Motor neuron (in vitro differentiated cells): ENCODE measurements at regions not wholly inside any gene's neighbourhood (a gene's known extent, or its start where the extent isn't known, plus 50 kb on each side); places are given as distances from the start of the nearest gene placed in this dataset.
A peak's percentile ranks its signal among the peaks of the same experiment; 100 is the strongest.

ENCODE experiments used
- ATAC-seq, 8 experiments: fragments of 200-7000 bp; cut with Tn5 transposase; replicated peaks in 6 of 8; 2 replicates each; pipeline ENCODE4 v1.8.0; 2021; ENCODE audit warnings: mild to moderate bottlenecking in 8 of 8, moderate library complexity in 8 of 8
- H3K27ac ChIP-seq, 2 donors: fragments of 250-450 bp; sonication (Bioruptor Pico); 2 replicates each; pipeline ENCODE4 v1.9.0; 2021; ENCODE audit warnings: antibody characterized with exemption in 2 of 2, mild to moderate bottlenecking in 2 of 2, moderate library complexity in 1 of 2
- H3K4me1 ChIP-seq, 2 donors: fragments of 250-450 bp; sonication (Bioruptor Pico); replicated peaks in 1 of 2; 2 replicates each; pipeline ENCODE4 v1.6.1; 2021; ENCODE audit warnings: antibody characterized with exemption in 2 of 2, mild to moderate bottlenecking in 2 of 2, moderate library complexity in 1 of 2
- H3K4me3 ChIP-seq, 5 donors: fragments of 250-450 bp; sonication (Bioruptor Pico); 2 replicates each; pipeline ENCODE4 v1.9.0; 2021; ENCODE audit warnings: antibody characterized with exemption in 5 of 5, mild to moderate bottlenecking in 5 of 5, moderate library complexity in 4 of 5
- WGBS, 10 experiments: fragments of 450-650 bp; shearing (Covaris generic); methylation state at CpG; one replicate each; pipeline ENCODE4 v1.0.0; 2022; 5-methylcytosine and 5-hydroxymethylcytosine counted together
- in situ Hi-C, 9 experiments: fragments of 400-800 bp; cut with MboI; loops; one replicate each; pipeline ENCODE4 v1.15.0; 2021; ENCODE audit warnings: low sequenced_read_pairs in 9 of 9, low pct_unique_long_range_greater_than_20kb in 2 of 9; ENCODE audit not compliant: unreplicated experiment in 9 of 9

DNA sequence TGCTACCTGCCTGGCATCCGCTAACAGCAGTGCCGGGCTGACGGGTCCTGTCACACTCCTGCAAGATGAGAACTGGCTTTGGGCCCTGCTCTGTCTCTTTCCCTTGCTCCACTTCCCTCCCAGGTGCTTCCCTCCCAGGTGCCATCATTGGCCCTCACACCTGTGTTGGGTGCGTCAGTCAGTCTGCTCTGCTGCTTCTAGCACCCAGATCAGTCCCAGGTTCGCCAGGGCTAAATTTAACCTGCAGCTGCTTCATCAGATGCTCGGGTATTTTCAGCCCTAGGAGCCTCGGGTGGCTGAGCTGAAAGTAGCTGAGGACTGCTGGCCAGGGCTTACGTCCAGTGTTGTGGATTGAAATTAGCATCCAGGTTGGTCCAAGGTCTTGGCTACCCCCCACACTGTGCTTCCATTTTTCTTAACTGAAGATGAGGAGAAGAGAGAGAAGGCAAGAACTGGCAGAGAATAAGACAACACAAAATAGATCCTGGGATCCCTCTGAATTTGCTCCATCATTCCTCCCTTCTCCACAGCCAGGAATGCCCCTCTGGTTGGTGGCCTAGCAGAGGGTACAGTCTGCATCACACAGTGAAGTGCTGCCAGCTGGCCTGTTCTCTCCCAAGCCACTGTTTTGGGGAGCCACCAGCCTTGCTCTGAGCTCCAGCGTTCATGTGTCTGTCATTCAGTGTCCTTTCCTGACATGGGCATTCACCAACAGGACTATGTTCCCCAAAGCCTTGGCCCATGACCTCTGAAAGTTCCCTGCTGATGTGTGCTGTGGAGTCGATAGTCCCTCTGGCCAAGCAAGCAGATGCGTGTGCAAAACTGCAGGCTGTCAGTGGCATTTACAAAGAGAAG, 65.9 kb upstream of the SYPL1 start:
- in situ Hi-C loops, result loop anchor here in 8 of 9 experiments (10.0 to 25.0 kb wide), 3 partner anchors 284 to 559 kb away; no protein-coding TSS in a partner anchor
- 17 to 100% (median 78%) methylated on average over 1 to 4 of the region's 11 CpGs; no CpG with 5 or more reads in 3 of the 10 experiments for WGBS, 10 experiments

DNA sequence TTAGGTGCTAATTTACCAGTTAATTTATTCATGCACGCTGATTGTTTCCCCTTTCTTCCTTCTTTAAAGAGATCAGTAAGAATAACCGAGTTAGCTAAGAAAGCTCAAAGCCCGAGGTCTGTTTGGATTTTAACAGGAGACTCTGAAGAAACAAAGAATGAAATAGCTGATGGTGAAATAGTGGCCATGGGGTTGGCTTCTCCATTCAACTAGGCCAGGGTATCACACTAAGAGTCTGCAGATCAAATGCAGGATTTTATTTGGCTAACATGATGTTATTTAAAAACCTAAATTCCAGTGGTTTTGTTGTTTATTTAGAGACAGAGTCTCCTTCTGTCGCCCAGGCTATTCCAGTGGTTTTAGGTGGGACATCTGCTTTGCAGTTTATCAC, 65.2 kb upstream of the SYPL1 start:
- in situ Hi-C loops, result loop anchor here in 8 of 9 experiments (10.0 to 25.0 kb wide), 3 partner anchors 285 to 560 kb away; no protein-coding TSS in a partner anchor
- H3K4me3 ChIP-seq, result no peak overlapping the region
- WGBS, 10 experiments, result 19 to 83% (median 76%) methylated on average over 1 to 4 of the region's 4 CpGs; no CpG with 5 or more reads in 2 of the 10 experiments
- H3K4me1 ChIP-seq, result peaks cover 0 to 4% of the 10 kb centered on the region in 2 donors
- no peak overlapping the region for H3K27ac ChIP-seq
- no peak for ATAC-seq

More for the DNA sequence above, 65.9 kb upstream of the SYPL1 start:
- Histone ChIP-seq H3K27ac (no peak overlapping the region), H3K4me1 (peaks cover 0 to 4% of the 10 kb centered on the region in 2 donors), H3K4me3 (no peak overlapping the region)
- ATAC-seq, result no peak

DNA sequence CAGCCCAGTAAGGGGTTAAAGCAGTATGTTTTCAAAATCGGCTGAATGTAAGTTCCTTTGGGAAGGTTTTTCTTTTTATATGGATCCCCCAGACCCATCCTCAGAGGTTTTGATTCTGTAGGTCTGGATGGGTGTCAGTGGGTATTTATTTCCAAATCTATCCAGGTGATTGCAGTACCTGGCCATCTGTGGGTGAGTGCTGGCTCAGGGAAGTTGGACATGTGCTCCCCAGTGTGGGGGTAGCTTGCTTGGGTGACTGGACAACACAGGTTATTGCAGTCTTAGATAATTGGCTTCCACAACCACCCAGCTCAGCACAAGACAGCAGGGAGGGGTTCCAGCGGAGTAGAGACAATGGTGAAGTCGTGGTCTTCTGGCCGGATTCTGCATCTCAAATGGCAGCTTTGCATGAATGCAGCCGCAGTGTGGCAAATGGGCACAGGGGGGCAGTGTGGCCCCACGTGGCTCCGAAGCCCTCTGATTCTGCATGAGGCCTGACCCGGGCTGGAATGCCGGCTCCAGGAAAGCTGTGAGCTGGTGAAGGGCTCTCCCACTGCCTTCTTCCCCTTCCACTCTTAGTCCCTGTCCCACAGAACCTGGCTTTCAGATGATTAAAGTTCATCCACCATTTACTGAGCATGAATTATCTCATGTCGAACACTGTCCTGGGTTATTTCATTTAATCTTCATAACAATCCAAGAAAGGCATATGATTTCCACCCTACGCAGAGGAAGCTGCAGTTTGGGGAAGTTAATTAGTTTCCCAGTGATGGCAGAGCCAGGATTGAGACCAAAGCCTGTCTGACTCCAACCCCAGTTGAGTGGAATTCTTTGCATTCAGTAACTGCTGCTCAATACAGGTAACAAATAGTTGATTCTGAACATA, 64.5 kb upstream of the SYPL1 start:
- in situ Hi-C loops, result loop anchor here in 8 of 9 experiments (10.0 to 25.0 kb wide), 3 partner anchors 286 to 561 kb away; no protein-coding TSS in a partner anchor
- no peak overlapping the region for H3K4me3 ChIP-seq
- H3K4me1 ChIP-seq, result peaks cover 0 to 4% of the 10 kb centered on the region in 2 donors
- H3K27ac ChIP-seq, result no peak overlapping the region
- peak; percentile 63 to 99 (median 94) for ATAC-seq
- 8 to 50% (median 32%) methylated on average over 2 to 9 of the region's 11 CpGs for WGBS, 10 experiments

DNA sequence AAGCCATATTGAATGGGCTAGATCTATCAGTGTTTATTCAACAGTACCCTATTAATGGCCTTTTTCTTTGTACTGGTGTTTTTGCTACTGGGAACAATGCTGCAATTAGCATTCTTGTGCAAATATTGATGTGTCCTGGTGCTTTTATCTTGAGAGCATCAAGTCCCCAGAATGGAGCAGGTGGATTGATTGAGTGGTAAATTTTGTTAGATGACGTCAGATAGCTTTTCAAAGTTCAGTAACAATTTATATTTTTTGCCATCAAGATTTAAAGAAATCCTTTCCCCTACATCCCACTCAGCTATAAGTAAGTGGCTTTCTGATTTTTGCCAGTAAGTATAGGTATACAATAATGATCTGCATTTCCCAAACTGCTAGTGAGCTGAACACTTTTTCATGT, 63.4 kb upstream of the SYPL1 start:
- no peak for ATAC-seq
- in situ Hi-C loops, result loop anchor here in 8 of 9 experiments (10.0 to 25.0 kb wide), 3 partner anchors 287 to 562 kb away; no protein-coding TSS in a partner anchor
- no peak overlapping the region for H3K4me3 ChIP-seq
- WGBS, 10 experiments, result 30 to 100% (median 91%) methylated on average over 1 of the region's 1 CpG; no CpG with 5 or more reads in 1 of the 10 experiments
- peaks cover 0 to 4% of the 10 kb centered on the region in 2 donors for H3K4me1 ChIP-seq
- H3K27ac ChIP-seq, result no peak overlapping the region

DNA sequence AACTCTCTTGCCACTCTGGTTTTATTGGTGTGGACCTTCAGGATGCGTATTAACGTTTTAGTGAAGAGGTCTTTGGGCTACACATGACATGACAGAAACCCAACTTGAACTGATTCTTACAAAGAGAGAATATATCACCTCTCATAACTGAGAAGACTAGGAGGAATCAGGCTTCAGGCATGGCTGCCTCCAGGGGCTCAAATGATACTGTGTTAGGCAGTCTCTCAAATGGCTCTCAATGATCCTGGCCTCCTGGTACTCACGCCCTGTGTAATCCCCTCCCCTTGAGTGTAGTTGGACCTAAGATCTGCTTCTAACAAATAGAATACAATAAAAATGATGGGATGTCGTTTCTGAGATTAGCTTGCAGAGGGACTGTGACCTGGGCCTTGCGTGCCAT, 58.5 kb upstream of the SYPL1 start:
- H3K4me3 ChIP-seq, result no peak overlapping the region
- ATAC-seq, result no peak
- in situ Hi-C loops, result loop anchor here in 3 of 9 experiments (10.0 to 25.0 kb wide), 2 partner anchors 294 to 508 kb away; no protein-coding TSS in a partner anchor
- no peaks in the 10 kb centered on the region for H3K4me1 ChIP-seq
- H3K27ac ChIP-seq, result no peak overlapping the region
- 30 to 100% (median 83%) methylated on average over 1 to 4 of the region's 5 CpGs; no CpG with 5 or more reads in 4 of the 10 experiments for WGBS, 10 experiments

DNA sequence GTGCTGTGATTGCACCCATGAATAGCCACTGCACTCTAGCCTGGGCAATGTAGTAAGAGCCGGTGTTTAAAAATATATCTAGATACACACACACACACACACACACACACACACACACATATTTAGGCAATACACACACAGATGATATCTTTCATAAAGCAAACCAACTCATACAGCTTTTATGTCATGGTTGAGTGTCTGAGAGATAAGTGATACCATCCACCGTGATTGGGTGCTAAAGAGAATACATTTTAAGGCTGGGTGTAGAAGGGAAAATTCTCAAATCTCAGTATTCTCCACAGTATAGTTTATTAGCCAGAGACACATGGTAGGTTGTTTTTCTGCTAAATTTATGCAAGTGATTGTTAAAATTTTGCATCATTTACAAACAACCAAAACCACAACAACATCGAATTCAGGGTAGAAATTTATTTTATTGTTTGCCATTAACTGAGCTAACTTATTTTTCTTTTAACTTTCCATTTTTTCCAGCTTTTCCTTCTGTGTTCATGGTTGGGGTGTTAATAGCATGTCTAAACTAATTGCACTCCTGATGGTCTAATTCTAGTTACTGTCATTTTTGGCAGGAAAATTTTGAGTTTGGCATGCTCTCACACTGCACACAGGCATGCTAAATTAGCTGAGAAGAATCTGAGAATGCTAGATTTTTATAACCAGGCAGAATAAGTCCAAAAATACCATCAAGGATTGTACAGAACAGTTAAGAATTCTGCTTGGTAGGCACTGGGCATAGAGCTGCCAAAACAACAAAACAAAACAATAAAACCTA, 57.9 kb upstream of the SYPL1 start:
- ATAC-seq, result no peak
- no peak overlapping the region for H3K27ac ChIP-seq
- 8 to 100% (median 75%) methylated on average over 1 to 2 of the region's 3 CpGs for WGBS, 10 experiments
- H3K4me3 ChIP-seq, result no peak overlapping the region
- no peaks in the 10 kb centered on the region for H3K4me1 ChIP-seq
- in situ Hi-C loops, result loop anchor here in 3 of 9 experiments (10.0 to 25.0 kb wide), 2 partner anchors 295 to 508 kb away; no protein-coding TSS in a partner anchor

DNA sequence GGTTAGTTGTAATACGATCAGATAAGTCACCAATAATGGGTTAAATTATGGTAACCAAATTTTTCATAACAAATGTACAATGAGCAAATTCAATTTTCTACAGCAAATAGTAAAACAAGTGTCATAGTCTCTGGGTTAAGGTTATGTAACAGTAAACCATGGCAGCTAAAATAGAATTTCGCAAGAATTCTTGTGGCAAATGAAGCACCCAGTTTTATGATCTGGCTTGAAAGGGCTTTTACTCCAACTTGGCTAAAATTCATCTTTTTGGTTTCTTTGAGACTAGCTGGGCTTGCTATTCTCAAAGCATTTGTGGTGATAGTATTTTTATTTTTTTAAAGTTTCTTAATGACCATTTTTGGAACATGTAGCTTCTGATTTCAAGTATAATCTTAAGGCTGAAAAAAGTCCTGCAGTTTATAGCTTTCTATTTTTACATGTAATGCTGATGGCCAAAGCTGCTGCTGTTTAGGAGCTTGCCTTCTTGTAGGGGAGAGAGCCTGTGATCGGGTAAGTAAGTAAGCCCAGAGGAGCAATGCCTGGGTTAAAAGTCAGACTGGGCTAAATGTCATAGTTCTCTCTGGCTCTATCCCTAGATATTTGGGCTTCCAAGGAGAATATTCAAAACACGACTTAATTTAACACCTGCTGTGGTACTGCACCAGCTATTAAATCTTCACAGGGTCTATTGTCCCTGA, 55.5 kb upstream of the SYPL1 start:
- no peak overlapping the region for H3K4me3 ChIP-seq
- H3K4me1 ChIP-seq, result no peaks in the 10 kb centered on the region
- WGBS, 10 experiments, result 27 to 95% (median 79%) methylated on average over 2 to 4 of the region's 4 CpGs; no CpG with 5 or more reads in 2 of the 10 experiments
- H3K27ac ChIP-seq, result no peak overlapping the region
- no peak for ATAC-seq
- in situ Hi-C loops, result loop anchor here in 1 of 9 experiments (25.0 kb wide), 1 partner anchor 505 kb away; no protein-coding TSS in a partner anchor

DNA sequence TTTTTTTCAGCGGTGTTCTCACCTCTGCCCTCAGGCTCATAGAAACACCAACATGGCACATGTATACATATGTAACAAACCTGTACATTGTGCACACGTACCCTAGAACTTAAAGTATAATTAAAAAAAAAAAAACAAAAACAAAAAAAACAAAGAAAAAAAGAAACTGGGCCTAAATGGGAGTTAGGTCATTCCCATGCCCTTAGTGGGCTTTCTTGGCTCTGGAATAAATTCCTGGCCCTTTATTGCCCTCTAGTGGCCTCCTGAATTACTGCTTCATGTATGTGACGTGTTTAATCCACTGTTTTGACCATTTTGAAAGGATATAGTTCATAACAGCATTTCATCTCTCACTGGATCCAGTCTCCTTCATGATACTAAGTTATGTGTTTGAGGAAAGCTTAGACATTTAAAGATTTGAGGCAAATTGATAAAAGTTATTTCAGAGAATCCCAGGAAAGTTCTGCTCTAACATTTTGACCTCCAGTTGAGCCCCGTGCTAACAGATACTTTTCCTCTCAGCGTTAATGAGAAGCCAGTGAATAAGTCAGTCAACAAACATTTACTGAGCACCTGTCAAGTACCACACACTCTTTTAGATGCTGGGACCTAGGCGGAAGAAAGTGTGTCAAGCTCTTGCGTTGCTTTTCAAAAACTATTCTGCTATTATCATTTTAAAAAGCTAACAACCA, 54.7 kb upstream of the SYPL1 start:
- Histone ChIP-seq H3K27ac (no peak overlapping the region), H3K4me3 (no peak overlapping the region), H3K4me1 (no peaks in the 10 kb centered on the region)
- peak in 5 of 8 experiments; percentile 14 to 87 (median 40) for ATAC-seq
- 37 to 97% (median 56%) methylated on average over 3 to 7 of the region's 7 CpGs for WGBS, 10 experiments
- in situ Hi-C loops, result loop anchor here in 1 of 9 experiments (25.0 kb wide), 1 partner anchor 504 kb away; no protein-coding TSS in a partner anchor

DNA sequence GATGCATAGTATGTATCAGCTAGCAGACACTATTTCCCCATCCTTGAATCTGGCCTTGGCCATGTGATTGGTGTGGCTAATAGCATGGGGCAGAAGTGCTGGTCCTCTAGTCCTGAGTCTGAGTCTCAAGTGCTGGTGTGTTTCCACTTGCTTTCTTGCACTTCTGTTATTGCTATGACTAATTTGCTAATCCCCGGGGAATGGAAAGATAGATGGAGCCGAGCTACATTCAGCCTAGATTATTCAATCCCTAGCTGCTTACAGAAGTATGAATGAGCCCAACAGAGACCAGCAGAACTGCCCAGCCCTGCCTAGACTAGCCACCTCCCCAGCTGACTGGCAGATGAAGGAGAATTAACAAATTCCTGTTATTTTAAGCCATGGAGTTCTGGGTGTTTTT, 53.2 kb upstream of the SYPL1 start:
- 0 to 87% (median 30%) methylated on average over 1 to 2 of the region's 2 CpGs; no CpG with 5 or more reads in 5 of the 10 experiments for WGBS, 10 experiments
- H3K4me3 ChIP-seq, result no peak overlapping the region
- H3K4me1 ChIP-seq, result no peaks in the 10 kb centered on the region
- no peak overlapping the region for H3K27ac ChIP-seq
- ATAC-seq, result peak in 6 of 8 experiments; percentile 12 to 98 (median 84)
- in situ Hi-C loops, result loop anchor here in 1 of 9 experiments (25.0 kb wide), 1 partner anchor 503 kb away; no protein-coding TSS in a partner anchor

DNA sequence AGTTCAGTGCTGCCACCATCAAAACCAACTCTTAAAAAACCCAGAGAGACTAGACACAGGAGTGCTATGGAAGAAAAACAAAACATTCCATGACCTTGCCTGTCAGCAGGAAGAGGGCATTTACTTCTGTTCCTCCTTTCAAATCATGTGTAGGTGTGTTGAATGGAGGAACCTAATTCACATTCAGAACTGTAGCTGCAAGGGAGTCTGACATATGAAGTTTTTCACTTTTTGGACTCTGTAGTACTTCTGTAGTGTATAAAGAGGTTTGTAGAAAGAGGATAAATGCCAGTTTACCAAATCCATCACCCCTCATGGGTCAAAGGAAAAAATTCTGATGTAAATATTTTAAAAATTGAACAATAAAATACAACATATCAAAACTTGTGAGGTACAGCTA, 51.1 kb upstream of the SYPL1 start:
- in situ Hi-C loops, result loop anchor here in 1 of 9 experiments (25.0 kb wide), 1 partner anchor 501 kb away; no protein-coding TSS in a partner anchor
- no peaks in the 10 kb centered on the region for H3K4me1 ChIP-seq

More for the DNA sequence above, 51.1 kb upstream of the SYPL1 start:
- Histone ChIP-seq H3K27ac (no peak overlapping the region), H3K4me3 (no peak overlapping the region)
- no peak for ATAC-seq
